ENCODE measurements at regions not wholly inside any gene's neighbourhood (a gene's known extent, or its start where the extent isn't known, plus 50 kb on each side); places are given as distances from the start of the nearest gene placed in this dataset.
"Not testable (repeated sequence)": the region's sequence is repeated elsewhere in the genome, so short reads cannot be mapped to it uniquely, and the experiment has no call there.

DNA sequence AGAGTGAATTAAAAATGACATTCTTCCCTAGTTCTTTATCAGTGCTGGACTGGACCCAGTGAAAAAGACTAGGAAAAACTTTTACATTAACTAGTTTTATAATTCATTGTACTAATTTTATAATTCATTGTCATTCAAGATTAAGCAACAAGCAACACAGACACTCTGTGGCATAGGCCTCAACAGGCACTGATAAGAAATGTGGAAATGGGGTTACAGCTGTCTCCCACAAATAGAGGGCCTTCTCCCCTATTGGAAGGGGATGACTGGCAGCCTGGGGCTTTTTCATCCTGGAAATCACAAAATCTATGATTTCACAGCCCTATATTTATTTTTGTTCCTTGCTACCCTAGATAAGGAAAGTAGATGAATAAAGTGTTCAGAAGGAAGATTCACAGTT is 370.6 kb downstream of the GBE1 start:
- Mint-ChIP-seq H3K4me1 (no peaks in the 10 kb centered on the region), H3K9me3 (no peaks in the 10 kb centered on the region)

GRCh38 chr3:81388191-81388590 is 373.3 kb downstream of the GBE1 start:
- H3K4me3 Mint-ChIP-seq = no peak overlapping the region
- no peaks in the 10 kb centered on the region for H3K36me3 Mint-ChIP-seq
- no peak for DNase-seq
- H3K4me1 Mint-ChIP-seq = no peaks in the 10 kb centered on the region
- no peaks in the 10 kb centered on the region for H3K27me3 Mint-ChIP-seq
- H3K9me3 Mint-ChIP-seq = no peaks in the 10 kb centered on the region
- no peak overlapping the region for H3K27ac Mint-ChIP-seq

More for the DNA sequence above, 370.6 kb downstream of the GBE1 start:
- no peaks in the 10 kb centered on the region for H3K27me3 Mint-ChIP-seq
- no peak for DNase-seq
- H3K4me3 Mint-ChIP-seq = no peak overlapping the region
- H3K36me3 Mint-ChIP-seq = no peaks in the 10 kb centered on the region
- H3K27ac Mint-ChIP-seq = no peak overlapping the region

- no peaks in the 10 kb centered on the region for H3K4me1 Mint-ChIP-seq
- H3K27me3 Mint-ChIP-seq = no peaks in the 10 kb centered on the region
- no peak for DNase-seq
- H3K9me3 Mint-ChIP-seq = peaks cover 5% of the 10 kb centered on the region
- H3K36me3 Mint-ChIP-seq = no peaks in the 10 kb centered on the region
- no peak overlapping the region for H3K4me3 Mint-ChIP-seq
- H3K27ac Mint-ChIP-seq = no peak overlapping the region
Observed at GRCh38 chr3:81382470-81382869, 379.0 kb downstream of the GBE1 start.

GRCh38 chr3:81380234-81380633 is 381.2 kb downstream of the GBE1 start:
- no peak for DNase-seq
- Mint-ChIP-seq H3K36me3 (no peaks in the 10 kb centered on the region), H3K4me3 (no peak overlapping the region)

GRCh38 chr3:81378552-81379293 is 382.7 kb downstream of the GBE1 start:
- no peak for DNase-seq
- Mint-ChIP-seq H3K9me3 (peaks cover 5% of the 10 kb centered on the region), H3K4me3 (no peak overlapping the region), H3K27me3 (no peaks in the 10 kb centered on the region), H3K27ac (no peak overlapping the region), H3K4me1 (no peaks in the 10 kb centered on the region), H3K36me3 (no peaks in the 10 kb centered on the region)

More at GRCh38 chr3:81380234-81380633, 381.2 kb downstream of the GBE1 start:
- Mint-ChIP-seq H3K9me3 (peaks cover 5% of the 10 kb centered on the region), H3K27ac (no peak overlapping the region), H3K27me3 (no peaks in the 10 kb centered on the region), H3K4me1 (no peaks in the 10 kb centered on the region)

- Mint-ChIP-seq H3K27me3 (no peaks in the 10 kb centered on the region), H3K27ac (no peak overlapping the region), H3K4me3 (no peak overlapping the region), H3K9me3 (peaks cover 7% of the 10 kb centered on the region), H3K4me1 (no peaks in the 10 kb centered on the region), H3K36me3 (no peaks in the 10 kb centered on the region)
- no peak for DNase-seq
Observed at GRCh38 chr3:81375921-81376320, 385.5 kb downstream of the GBE1 start.

DNA sequence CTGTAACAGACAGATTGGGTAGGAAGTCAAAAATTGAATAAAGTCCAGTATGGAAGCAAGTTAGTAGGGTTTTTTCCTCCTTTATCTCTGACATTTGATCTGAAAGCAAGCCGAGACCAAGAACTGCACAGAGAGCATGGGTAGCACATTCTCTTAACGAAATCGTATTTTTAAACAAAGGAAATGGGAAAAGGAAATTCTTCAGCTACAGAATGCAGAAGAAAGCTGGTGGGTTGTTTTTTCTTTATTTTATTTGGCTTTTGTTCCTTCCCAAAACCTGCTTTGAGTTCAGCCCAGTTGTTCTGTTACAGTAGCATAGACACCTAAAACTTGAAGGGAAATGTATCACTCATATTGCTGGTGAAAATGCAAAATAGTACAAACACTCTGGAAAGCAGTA is 397.0 kb downstream of the GBE1 start:
- H3K36me3 Mint-ChIP-seq = no peaks in the 10 kb centered on the region

DNA sequence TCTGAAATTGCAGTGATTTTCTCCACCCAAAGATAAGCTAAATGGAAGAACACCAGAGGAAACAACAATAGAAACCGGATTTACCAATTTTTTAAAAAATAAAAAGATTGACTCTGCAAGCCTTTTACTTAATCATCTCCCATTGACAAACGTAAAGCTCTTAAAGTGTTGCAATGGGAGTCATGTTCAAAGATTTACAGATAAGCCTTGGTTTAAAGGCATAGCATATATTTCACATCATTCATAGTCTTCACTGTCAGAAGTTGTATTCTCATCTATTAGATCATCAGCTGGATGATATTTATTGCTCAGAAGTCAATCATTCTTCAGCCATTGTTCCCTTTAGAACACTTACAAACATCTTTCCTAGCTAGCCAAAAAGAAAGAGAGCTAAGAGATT is 397.6 kb downstream of the GBE1 start:
- Mint-ChIP-seq H3K4me3 (no peak overlapping the region), H3K27ac (no peak overlapping the region)

More for the DNA sequence above, 397.0 kb downstream of the GBE1 start:
- no peak for DNase-seq
- Mint-ChIP-seq H3K4me1 (no peaks in the 10 kb centered on the region), H3K9me3 (peaks cover 2% of the 10 kb centered on the region), H3K27me3 (no peaks in the 10 kb centered on the region), H3K4me3 (no peak overlapping the region), H3K27ac (no peak overlapping the region)

GRCh38 chr3:81354119-81354518 is 407.3 kb downstream of the GBE1 start:
- H3K27ac Mint-ChIP-seq = no peak overlapping the region
- H3K4me1 Mint-ChIP-seq = no peaks in the 10 kb centered on the region
- no peaks in the 10 kb centered on the region for H3K36me3 Mint-ChIP-seq
- H3K27me3 Mint-ChIP-seq = no peaks in the 10 kb centered on the region
- H3K4me3 Mint-ChIP-seq = no peak overlapping the region
- H3K9me3 Mint-ChIP-seq = peaks cover 2% of the 10 kb centered on the region
- DNase-seq = no peak

More for the DNA sequence above, 397.6 kb downstream of the GBE1 start:
- H3K4me1 Mint-ChIP-seq = no peaks in the 10 kb centered on the region
- no peaks in the 10 kb centered on the region for H3K27me3 Mint-ChIP-seq
- H3K36me3 Mint-ChIP-seq = no peaks in the 10 kb centered on the region
- peaks cover 2% of the 10 kb centered on the region for H3K9me3 Mint-ChIP-seq
- no peak for DNase-seq

DNA sequence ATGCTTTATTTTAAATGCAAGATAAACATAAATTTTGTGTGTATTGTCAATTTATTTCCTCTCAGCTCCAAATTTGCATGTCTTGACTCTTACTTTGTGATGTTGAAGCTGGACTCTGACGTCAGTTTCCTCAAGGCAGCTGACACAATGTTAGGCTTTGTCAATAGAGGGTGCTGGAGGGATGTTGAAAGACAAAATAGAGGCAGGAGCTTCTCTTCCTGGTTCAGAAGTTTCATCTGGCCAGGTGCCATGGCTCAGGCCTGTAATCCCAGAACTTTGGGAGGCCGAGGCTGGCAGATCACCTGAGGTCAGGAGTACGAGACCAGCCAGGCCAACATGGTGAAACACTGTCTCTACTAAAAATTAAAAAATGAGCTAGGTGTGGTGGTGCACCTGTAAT is 408.6 kb downstream of the GBE1 start:
- Mint-ChIP-seq H3K4me3 (no peak overlapping the region), H3K27ac (no peak overlapping the region)
- no peak for DNase-seq

GRCh38 chr3:81349816-81350340 is 411.6 kb downstream of the GBE1 start:
- H3K27ac Mint-ChIP-seq = no peak overlapping the region
- no peak for DNase-seq
- H3K4me3 Mint-ChIP-seq = no peak overlapping the region
- H3K4me1 Mint-ChIP-seq = no peaks in the 10 kb centered on the region
- no peaks in the 10 kb centered on the region for H3K27me3 Mint-ChIP-seq
- H3K36me3 Mint-ChIP-seq = no peaks in the 10 kb centered on the region
- H3K9me3 Mint-ChIP-seq = peaks cover 2% of the 10 kb centered on the region

More for the DNA sequence above, 408.6 kb downstream of the GBE1 start:
- Mint-ChIP-seq H3K36me3 (no peaks in the 10 kb centered on the region), H3K9me3 (peaks cover 2% of the 10 kb centered on the region), H3K27me3 (no peaks in the 10 kb centered on the region), H3K4me1 (no peaks in the 10 kb centered on the region)

GRCh38 chr3:81339040-81339845 is 422.2 kb downstream of the GBE1 start:
- Mint-ChIP-seq H3K4me1 (no peaks in the 10 kb centered on the region), H3K27me3 (no peaks in the 10 kb centered on the region), H3K27ac (no peak overlapping the region), H3K9me3 (no peaks in the 10 kb centered on the region), H3K4me3 (no peak overlapping the region), H3K36me3 (no peaks in the 10 kb centered on the region)
- DNase-seq = no peak

DNA sequence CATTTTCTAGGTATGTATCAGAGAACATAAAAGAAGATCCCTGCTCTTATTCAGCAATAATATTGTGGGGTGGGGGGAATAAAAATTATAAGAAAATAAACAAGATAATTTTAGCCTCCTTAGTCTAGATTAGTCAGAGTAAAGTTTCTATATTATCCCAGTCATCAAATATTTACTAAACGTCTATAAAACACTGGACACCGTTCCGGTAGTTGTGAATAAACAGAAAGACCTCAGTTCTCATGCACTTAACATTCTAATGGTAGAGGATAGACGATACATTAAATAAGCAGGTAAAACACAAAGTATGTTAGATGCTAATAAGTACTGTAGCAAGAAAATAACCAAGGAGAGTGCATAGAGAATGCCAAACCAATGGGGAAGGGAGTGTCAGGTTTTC is 425.0 kb downstream of the GBE1 start:
- no peaks in the 10 kb centered on the region for H3K27me3 Mint-ChIP-seq
- no peak overlapping the region for H3K27ac Mint-ChIP-seq
- no peaks in the 10 kb centered on the region for H3K4me1 Mint-ChIP-seq
- H3K36me3 Mint-ChIP-seq = no peaks in the 10 kb centered on the region
- H3K4me3 Mint-ChIP-seq = no peak overlapping the region
- DNase-seq = no peak
- H3K9me3 Mint-ChIP-seq = no peaks in the 10 kb centered on the region

- H3K36me3 Mint-ChIP-seq, DNase-seq, H3K27ac Mint-ChIP-seq, H3K9me3 Mint-ChIP-seq, H3K27me3 Mint-ChIP-seq, H3K4me1 Mint-ChIP-seq, H3K4me3 Mint-ChIP-seq: not testable (repeated sequence)
Observed at GRCh38 chr3:81329835-81330234, 431.6 kb downstream of the GBE1 start.

DNA sequence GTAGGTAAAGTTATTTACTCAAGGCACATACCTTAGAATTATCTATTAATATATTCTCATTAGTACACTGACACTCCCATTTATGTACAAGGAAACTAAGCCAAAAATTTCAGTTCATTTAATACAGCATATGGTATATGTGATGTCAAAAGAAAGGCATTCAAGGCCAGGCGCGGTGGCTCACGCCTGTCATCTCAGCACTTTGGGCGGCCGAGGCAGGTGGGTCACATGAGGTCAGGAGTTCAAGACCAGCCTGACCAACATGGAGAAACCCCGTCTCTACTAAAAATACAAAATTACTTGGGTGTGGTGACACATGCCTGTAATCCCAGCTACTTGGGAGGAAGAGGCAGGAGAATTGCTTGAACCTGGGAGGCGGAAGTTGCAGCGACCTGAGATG is 435.2 kb downstream of the GBE1 start:
- H3K27me3 Mint-ChIP-seq = no peaks in the 10 kb centered on the region

More for the DNA sequence above, 435.2 kb downstream of the GBE1 start:
- Mint-ChIP-seq H3K4me1 (no peaks in the 10 kb centered on the region), H3K4me3 (no peak overlapping the region), H3K36me3 (no peaks in the 10 kb centered on the region), H3K27ac (no peak overlapping the region), H3K9me3 (no peaks in the 10 kb centered on the region)
- DNase-seq = no peak
